ENCODE measurements at regions not wholly inside any gene's neighbourhood (a gene's known extent, or its start where the extent isn't known, plus 50 kb on each side); places are given as distances from the start of the nearest gene placed in this dataset.

GRCh38 chr21:14290576-14290975 is 74.6 kb downstream of the RBM11 start:
- DNase-seq (ENCODE audit: low read depth, low spot score), result no peak
- dilution Hi-C loops (cut with MboI; ENCODE audit: extremely low pct_ligation_motif_present, low sequenced_read_pairs), result no loop called here
- CTCF ChIA-PET, result interaction anchor here (0.6 kb wide), 1 partner anchor 16 kb away, joined by 3 read pairs; no protein-coding TSS in a partner anchor
- no peaks in the 10 kb centered on the region for H3K9me3 ChIP-seq (replicated peaks; ENCODE audit: control insufficient read depth, insufficient read depth, low read length)
- no peaks in the 10 kb centered on the region for H3K27me3 ChIP-seq (ENCODE audit: control insufficient read depth in 2 of 2, insufficient read depth in 2 of 2, low read length in 2 of 2)
- H3K79me2 ChIP-seq (ENCODE audit: control insufficient read depth, insufficient read depth, low read length), result no peaks in the 10 kb centered on the region
- H2AFZ ChIP-seq (ENCODE audit: low read depth, low read length), result no peak overlapping the region
- no TSS peak for BruUV-seq (replicated peaks)
- POLR2A ChIA-PET, result no interaction called here
- H3K4me2 ChIP-seq (ENCODE audit: insufficient read depth, low read length), result no peak overlapping the region
- H3K9me1 ChIP-seq (replicated peaks; ENCODE audit: control insufficient read depth, extremely low read depth, insufficient read depth, low read length), result no peaks in the 10 kb centered on the region
- no peak overlapping the region for H3K9ac ChIP-seq (replicated peaks; ENCODE audit: extremely low read depth, insufficient read depth, low read length)
- no peaks in the 10 kb centered on the region for H4K20me1 ChIP-seq (replicated peaks; ENCODE audit: control insufficient read depth, extremely low read depth, insufficient read depth, low read length)
- no peaks in the 10 kb centered on the region for H3K36me3 ChIP-seq (ENCODE audit: control insufficient read depth in 2 of 2, extremely low read depth in 1 of 2, insufficient read depth in 2 of 2, low read length in 2 of 2)
- TF ChIP-seq GATA2 (IDR thresholded peaks at IDR 0.05; ENCODE audit: insufficient read depth, insufficient read length, low read depth, low read length), result no peak
- no peak for TF ChIP-seq JUN (IDR thresholded peaks at IDR 0.05; ENCODE audit: borderline replicate concordance, insufficient read depth, insufficient read length, low read depth)
- TF ChIP-seq POLR2A (IDR thresholded peaks at IDR 0.05; ENCODE audit: low read depth, low read length), result no peak
- no peak for TF ChIP-seq FOS (IDR thresholded peaks at IDR 0.05; ENCODE audit: borderline replicate concordance, insufficient read depth, low read length)
- no peak for TF ChIP-seq POLR2AphosphoS5 (IDR thresholded peaks at IDR 0.05; ENCODE audit: insufficient read depth, low read depth, low read length)
- no peak for TF ChIP-seq EZH2 (IDR thresholded peaks at IDR 0.05; ENCODE audit: borderline replicate concordance, low read depth, low read length, severe bottlenecking)
- TF ChIP-seq MYC (IDR thresholded peaks at IDR 0.05; ENCODE audit: low read depth, low read length), result no peak
- TF ChIP-seq, protein P1, sequence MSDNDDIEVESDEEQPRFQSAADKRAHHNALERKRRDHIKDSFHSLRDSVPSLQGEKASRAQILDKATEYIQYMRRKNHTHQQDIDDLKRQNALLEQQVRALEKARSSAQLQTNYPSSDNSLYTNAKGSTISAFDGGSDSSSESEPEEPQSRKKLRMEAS (IDR thresholded peaks at IDR 0.05; ENCODE audit: insufficient read depth, insufficient read length), result no peak
- no peak for TF ChIP-seq CTCF (IDR thresholded peaks at IDR 0.05; ENCODE audit: extremely low read depth in 1 of 2, insufficient read depth in 1 of 2, low read depth in 1 of 2, low read length in 2 of 2)
- no peak for FAIRE-seq
- intact Hi-C loops (cut with micrococcal nuclease), result no loop called here
- H3K4me3 ChIP-seq (replicated peaks in 1 of 3; ENCODE audit: insufficient read depth in 1 of 3, low read depth in 1 of 3, low read length in 3 of 3), result no peak overlapping the region
- H3K4me1 ChIP-seq (ENCODE audit: control insufficient read depth, extremely low read depth, insufficient read depth, low read length), result no peaks in the 10 kb centered on the region
- no peak overlapping the region for H3K27ac ChIP-seq (ENCODE audit: insufficient read depth, low read depth, low read length)
